GM19043 (cell line): ENCODE measurements at regions not wholly inside any gene's neighbourhood (a gene's known extent, or its start where the extent isn't known, plus 50 kb on each side); places are given as distances from the start of the nearest gene placed in this dataset.

Experiments used
- ATAC-seq: cut with Tn5 transposase; IDR thresholded peaks from one replicate; pipeline ENCODE4 v1.9.1; 2021; ENCODE audit warnings: low read depth; ENCODE audit not compliant: unreplicated experiment

DNA sequence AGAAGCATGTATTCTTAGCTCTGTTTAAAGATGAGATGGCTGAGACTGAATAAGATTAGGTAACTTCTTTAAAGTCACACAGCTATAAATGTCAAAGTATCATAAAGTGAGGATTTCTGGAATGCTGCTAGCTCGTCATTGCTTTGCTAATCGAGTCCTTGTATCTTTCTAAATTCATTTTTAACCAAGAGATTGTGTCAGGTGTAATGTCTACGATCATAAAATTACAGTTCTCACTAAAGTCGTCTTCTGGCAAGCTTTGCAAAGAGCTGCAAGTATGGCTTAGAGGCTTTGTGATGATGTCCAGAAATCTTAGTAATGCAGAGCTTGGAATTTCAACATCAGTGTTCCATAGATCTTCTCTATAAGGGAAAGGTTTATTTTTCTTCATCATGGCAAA lies 569.8 kb downstream of the LMO4 start:
- no peak for ATAC-seq

DNA sequence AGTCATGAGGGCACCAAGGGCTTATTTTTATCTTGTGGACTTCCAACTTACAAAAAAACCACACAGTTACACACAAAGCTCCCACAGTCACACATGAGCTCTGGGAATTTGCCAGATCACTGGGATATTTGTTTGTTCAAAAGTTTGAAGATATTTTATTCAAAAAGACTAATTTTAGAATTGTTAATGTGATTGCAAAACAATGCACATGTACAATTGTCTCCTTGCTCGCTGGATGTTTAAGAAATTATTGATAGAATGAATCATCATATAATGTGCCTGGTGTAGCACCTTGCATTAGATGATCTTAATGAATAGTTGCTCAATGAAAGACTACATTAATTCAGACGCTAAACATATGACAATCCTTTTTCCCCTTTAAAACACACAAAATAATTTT lies 570.3 kb downstream of the LMO4 start:
- ATAC-seq: no peak

GRCh38 chr1:87899746-87900145 lies 571.1 kb downstream of the LMO4 start:
- no peak for ATAC-seq

DNA sequence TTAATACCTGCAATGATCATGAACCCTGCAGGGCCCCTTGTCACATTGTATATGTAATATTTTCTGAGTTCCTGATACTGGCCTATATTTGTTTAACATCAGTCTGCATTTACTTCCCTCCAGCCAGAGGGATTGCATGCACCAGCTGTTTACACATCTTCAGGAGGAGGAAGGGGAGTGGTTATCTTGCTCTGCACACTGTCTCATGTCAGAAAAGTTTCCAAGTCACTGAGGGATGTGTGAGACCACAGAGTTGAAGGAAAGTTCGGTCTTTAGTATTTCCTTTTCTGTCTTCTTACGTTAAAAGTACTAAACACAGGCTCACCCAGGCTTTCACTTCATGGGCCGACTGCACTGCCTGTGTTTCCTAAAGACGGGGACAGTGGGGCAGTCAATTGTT lies 574.1 kb downstream of the LMO4 start:
- ATAC-seq: peak; percentile 74

- ATAC-seq: no peak
These were observed 574.6 kb downstream of the LMO4 start for GRCh38 chr1:87903242-87903641.

GRCh38 chr1:87904651-87905050 lies 576.0 kb downstream of the LMO4 start:
- ATAC-seq: no peak

DNA sequence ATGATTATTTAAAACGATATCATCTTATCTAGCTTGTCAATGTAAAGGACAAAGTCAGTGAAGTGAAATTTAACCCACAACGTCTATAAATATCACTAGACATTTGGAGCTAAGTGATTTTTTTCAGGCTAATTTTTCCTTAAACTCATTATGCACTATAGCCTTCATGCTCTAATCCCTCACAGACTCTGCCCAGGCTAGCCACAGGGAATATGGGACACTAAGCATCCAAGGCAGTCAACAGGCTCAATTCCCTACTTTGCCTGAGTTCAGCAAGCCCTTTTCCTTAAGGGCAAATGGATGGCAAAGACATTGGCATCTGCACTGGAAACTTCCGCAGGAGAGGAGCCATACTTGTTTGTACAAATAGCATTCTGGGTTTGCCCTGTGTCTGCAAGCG lies 577.0 kb downstream of the LMO4 start:
- no peak for ATAC-seq

GRCh38 chr1:87906078-87906477 lies 577.4 kb downstream of the LMO4 start:
- ATAC-seq: no peak

GRCh38 chr1:87913361-87913760 lies 584.7 kb downstream of the LMO4 start:
- no peak for ATAC-seq

GRCh38 chr1:87914396-87914795 lies 585.7 kb downstream of the LMO4 start:
- no peak for ATAC-seq

- no peak for ATAC-seq
These were observed 587.1 kb downstream of the LMO4 start for GRCh38 chr1:87915771-87916170.

DNA sequence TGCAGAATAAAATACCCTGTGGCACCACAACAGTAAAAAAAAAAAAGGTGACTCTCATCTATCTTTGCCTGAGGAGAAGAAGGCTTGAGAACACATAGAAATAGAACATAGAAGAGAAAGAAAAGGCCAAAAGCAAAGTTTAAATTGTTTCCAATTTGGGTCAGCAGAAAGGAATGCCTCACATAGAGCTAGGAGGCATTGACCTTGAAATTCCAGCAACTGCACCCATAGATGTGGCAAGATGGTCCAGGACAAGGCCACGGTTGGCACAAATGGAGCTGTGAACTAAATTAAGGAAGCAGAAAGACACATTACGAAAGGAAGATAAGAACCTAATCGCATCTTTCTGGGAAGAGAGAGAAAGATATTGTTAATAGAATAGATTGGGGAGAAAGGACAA lies 588.3 kb downstream of the LMO4 start:
- no peak for ATAC-seq

GRCh38 chr1:87918398-87918797 lies 589.7 kb downstream of the LMO4 start:
- no peak for ATAC-seq

- no peak for ATAC-seq
These were observed 594.2 kb downstream of the LMO4 start for GRCh38 chr1:87922885-87923284.

GRCh38 chr1:87926131-87926830 lies 597.6 kb downstream of the LMO4 start:
- ATAC-seq: no peak

GRCh38 chr1:87926921-87927320 lies 598.2 kb downstream of the LMO4 start:
- no peak for ATAC-seq

- no peak for ATAC-seq
These were observed 599.0 kb downstream of the LMO4 start for GRCh38 chr1:87927391-87928280.

GRCh38 chr1:87928623-87929022 lies 599.9 kb downstream of the LMO4 start:
- ATAC-seq: no peak

DNA sequence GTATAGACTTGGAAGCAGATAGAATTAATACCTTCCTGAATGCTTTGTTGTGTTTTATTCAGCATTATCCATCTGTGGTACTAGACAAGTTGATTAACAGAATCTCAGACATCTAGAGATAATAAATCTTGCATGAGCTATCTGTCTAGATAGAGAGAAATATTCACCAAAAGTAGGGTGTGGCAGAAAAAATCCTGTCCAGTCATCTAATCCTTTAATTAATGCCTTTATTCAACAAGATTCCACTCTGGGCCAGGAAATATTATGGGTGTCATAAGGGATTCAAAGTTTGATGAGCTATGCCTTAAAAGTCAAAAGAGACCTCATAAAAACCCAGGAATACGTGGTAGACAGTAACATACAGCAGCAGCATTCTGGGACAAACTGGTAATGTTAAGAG lies 601.2 kb downstream of the LMO4 start:
- ATAC-seq: no peak

- no peak for ATAC-seq
These were observed 602.1 kb downstream of the LMO4 start for GRCh38 chr1:87930796-87931195.

- no peak for ATAC-seq
These were observed 604.5 kb downstream of the LMO4 start for GRCh38 chr1:87933171-87933570.

GRCh38 chr1:87935130-87935529 lies 606.5 kb downstream of the LMO4 start:
- ATAC-seq: no peak
